ENCODE measurements at regions not wholly inside any gene's neighbourhood (a gene's known extent, or its start where the extent isn't known, plus 50 kb on each side); places are given as distances from the start of the nearest gene placed in this dataset.

DNA sequence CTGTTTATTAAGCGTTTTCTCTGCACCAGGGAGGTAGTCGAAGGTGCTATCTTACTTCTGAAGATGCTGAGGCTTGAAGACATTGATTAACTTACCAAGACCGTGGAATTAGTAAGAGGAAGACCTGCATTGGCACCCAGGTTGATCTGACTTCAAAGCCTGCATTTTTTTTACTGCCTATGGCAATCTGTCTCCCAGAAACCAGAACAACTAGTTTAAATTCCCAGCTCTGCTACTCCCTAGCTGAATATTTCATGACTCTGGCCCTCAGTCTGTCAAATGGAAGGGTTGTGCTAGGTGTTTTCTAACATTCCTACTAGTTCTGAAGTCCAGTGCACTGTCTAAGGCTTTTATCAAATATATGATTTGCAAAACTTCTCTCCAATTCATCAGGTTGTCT lies 52.0 kb upstream of the GRAMD1B start:
- TF ChIP-seq EZH2 (IDR thresholded peaks at IDR 0.05) (no peak), POLR2AphosphoS5 (IDR thresholded peaks at IDR 0.05; ENCODE audit: borderline replicate concordance, low read depth, low read length) (no peak), FOXP2 (optimal IDR thresholded peaks at IDR 0.05; ENCODE audit: control extremely low read depth, extremely low read length, insufficient read depth) (no peak)

All from SK-N-MC (cell line).